OCI-LY3 (cell line): ENCODE measurements at regions not wholly inside any gene's neighbourhood (a gene's known extent, or its start where the extent isn't known, plus 50 kb on each side); places are given as distances from the start of the nearest gene placed in this dataset.

ENCODE experiments used
- EZH2phosphoT487 ChIP-seq: fragments of 200-600 bp; shearing (Covaris generic); IDR thresholded peaks from 2 replicates; pipeline ENCODE4 v1.6.1; 2018; ENCODE audit warnings: antibody characterized with exemption, mixed run types, low read depth
- TF ChIP-seq, protein P1 (sequence below): fragments of 200-600, 300-600 bp; sonication (generic); IDR thresholded peaks from 2 replicates; pipeline ENCODE4 v1.5.1; 2014; ENCODE audit warnings: antibody characterized with exemption, low read length, low read depth

DNA sequence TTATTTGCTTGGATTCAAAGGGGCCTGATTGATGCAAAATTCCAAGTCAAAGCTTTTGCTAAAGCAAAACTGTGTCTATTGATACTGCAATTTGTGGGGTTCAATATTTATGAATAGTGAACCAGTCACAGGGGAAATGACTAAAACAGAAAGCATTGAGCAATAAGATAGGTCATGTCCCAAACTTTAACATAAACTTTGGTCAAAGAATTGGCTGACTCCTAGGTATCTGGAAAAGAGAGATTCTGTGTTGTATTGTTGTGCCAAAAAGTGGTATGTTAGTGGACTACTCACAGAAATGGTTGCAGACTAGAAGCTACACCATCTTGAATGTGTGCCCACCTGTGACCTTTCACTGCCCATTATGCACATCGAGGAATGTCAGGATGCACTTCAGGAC lies 585.5 kb upstream of the RGMB start:
- TF ChIP-seq, protein P1, sequence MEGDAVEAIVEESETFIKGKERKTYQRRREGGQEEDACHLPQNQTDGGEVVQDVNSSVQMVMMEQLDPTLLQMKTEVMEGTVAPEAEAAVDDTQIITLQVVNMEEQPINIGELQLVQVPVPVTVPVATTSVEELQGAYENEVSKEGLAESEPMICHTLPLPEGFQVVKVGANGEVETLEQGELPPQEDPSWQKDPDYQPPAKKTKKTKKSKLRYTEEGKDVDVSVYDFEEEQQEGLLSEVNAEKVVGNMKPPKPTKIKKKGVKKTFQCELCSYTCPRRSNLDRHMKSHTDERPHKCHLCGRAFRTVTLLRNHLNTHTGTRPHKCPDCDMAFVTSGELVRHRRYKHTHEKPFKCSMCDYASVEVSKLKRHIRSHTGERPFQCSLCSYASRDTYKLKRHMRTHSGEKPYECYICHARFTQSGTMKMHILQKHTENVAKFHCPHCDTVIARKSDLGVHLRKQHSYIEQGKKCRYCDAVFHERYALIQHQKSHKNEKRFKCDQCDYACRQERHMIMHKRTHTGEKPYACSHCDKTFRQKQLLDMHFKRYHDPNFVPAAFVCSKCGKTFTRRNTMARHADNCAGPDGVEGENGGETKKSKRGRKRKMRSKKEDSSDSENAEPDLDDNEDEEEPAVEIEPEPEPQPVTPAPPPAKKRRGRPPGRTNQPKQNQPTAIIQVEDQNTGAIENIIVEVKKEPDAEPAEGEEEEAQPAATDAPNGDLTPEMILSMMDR: no peak
- TF ChIP-seq EZH2phosphoT487: no peak
